KMS-11 (cell line): ENCODE measurements at regions not wholly inside any gene's neighbourhood (a gene's known extent, or its start where the extent isn't known, plus 50 kb on each side); places are given as distances from the start of the nearest gene placed in this dataset.

ENCODE experiments used
- H2AFZ ChIP-seq: fragments of 200-600 bp; sonication (generic); 2 replicates; pipeline ENCODE4 v1.6.1; 2016; ENCODE audit warnings: antibody characterized with exemption, mixed run types, low read depth
- H3K27ac ChIP-seq: fragments of 200-600 bp; sonication (generic); 2 replicates; pipeline ENCODE4 v1.6.1; 2016; ENCODE audit warnings: mild to moderate bottlenecking, mixed run types
- H3K27me3 ChIP-seq: fragments of 200-600 bp; sonication (generic); 2 replicates; pipeline ENCODE4 v1.6.1; 2017; ENCODE audit warnings: mild to moderate bottlenecking, low read depth, mixed run types, moderate library complexity; ENCODE audit not compliant: insufficient read depth
- H3K36me3 ChIP-seq: fragments of 200-600 bp; sonication (generic); 2 replicates; pipeline ENCODE4 v1.6.1; 2017; ENCODE audit warnings: mild to moderate bottlenecking, mixed run types; ENCODE audit not compliant: insufficient read depth
- H3K4me1 ChIP-seq: fragments of 200-600 bp; sonication (generic); 2 replicates; pipeline ENCODE4 v1.6.1; 2016; ENCODE audit warnings: mild to moderate bottlenecking, low read depth, mixed run types; ENCODE audit not compliant: poor library complexity, severe bottlenecking
- H3K4me2 ChIP-seq: fragments of 200-600 bp; sonication (generic); 2 replicates; pipeline ENCODE4 v1.7.0; 2016; ENCODE audit warnings: mild to moderate bottlenecking, mixed run types
- H3K4me3 ChIP-seq: fragments of 200-600 bp; sonication (generic); IDR thresholded peaks from 2 replicates; pipeline ENCODE4 v1.6.1; 2017; ENCODE audit warnings: low read depth, low read length, mixed read lengths; ENCODE audit not compliant: insufficient read depth
- H3K79me2 ChIP-seq: fragments of 200-600 bp; sonication (generic); 2 replicates; pipeline ENCODE4 v1.6.1; 2016; ENCODE audit warnings: low read depth, mixed run types; ENCODE audit not compliant: insufficient read depth
- H3K9ac ChIP-seq: fragments of 200-600 bp; sonication (generic); 2 replicates; pipeline ENCODE4 v1.6.1; 2016; ENCODE audit warnings: mild to moderate bottlenecking, mixed run types
- H4K20me1 ChIP-seq: fragments of 200-600 bp; sonication (generic); 2 replicates; pipeline ENCODE4 v1.6.1; 2016; ENCODE audit warnings: mild to moderate bottlenecking, mixed run types; ENCODE audit not compliant: insufficient read depth
- CTCF ChIP-seq: fragments of 200-600 bp; sonication (generic); conservative IDR thresholded peaks from 2 replicates; pipeline ENCODE4 v1.6.1; 2017; ENCODE audit warnings: low read depth, mild to moderate bottlenecking, antibody characterized with exemption, low read length, moderate library complexity, mixed read lengths

- no peak overlapping the region for H3K27ac ChIP-seq
- H3K4me3 ChIP-seq = no peak overlapping the region
- H2AFZ ChIP-seq = no peak overlapping the region
- peaks cover 5% of the 10 kb centered on the region; the same call in 1 of the 2 replicates for H3K27me3 ChIP-seq
- H3K4me1 ChIP-seq = no peaks in the 10 kb centered on the region
- H3K9ac ChIP-seq = no peak overlapping the region
- no peaks in the 10 kb centered on the region for H4K20me1 ChIP-seq
- H3K4me2 ChIP-seq = no peak overlapping the region
- H3K79me2 ChIP-seq = no peaks in the 10 kb centered on the region
- TF ChIP-seq CTCF = no peak
- H3K36me3 ChIP-seq = no peaks in the 10 kb centered on the region
Measured at GRCh38 chr2:239729151-239729550, 296.0 kb downstream of the NDUFA10 start.

GRCh38 chr2:239728751-239729150 lies 296.4 kb downstream of the NDUFA10 start:
- no peaks in the 10 kb centered on the region for H4K20me1 ChIP-seq
- H3K4me2 ChIP-seq = no peak overlapping the region
- no peaks in the 10 kb centered on the region for H3K79me2 ChIP-seq
- no peak overlapping the region for H3K9ac ChIP-seq
- H3K36me3 ChIP-seq = no peaks in the 10 kb centered on the region
- H3K4me1 ChIP-seq = no peaks in the 10 kb centered on the region
- no peak overlapping the region for H3K4me3 ChIP-seq
- no peak overlapping the region for H3K27ac ChIP-seq
- peaks cover 5% of the 10 kb centered on the region; the same call in 1 of the 2 replicates for H3K27me3 ChIP-seq
- no peak for TF ChIP-seq CTCF
- H2AFZ ChIP-seq = no peak overlapping the region

GRCh38 chr2:239727776-239728600 lies 297.2 kb downstream of the NDUFA10 start:
- H2AFZ ChIP-seq = no peak overlapping the region
- no peak for TF ChIP-seq CTCF
- H3K4me3 ChIP-seq = no peak overlapping the region
- H3K36me3 ChIP-seq = no peaks in the 10 kb centered on the region
- H4K20me1 ChIP-seq = no peaks in the 10 kb centered on the region
- no peak overlapping the region for H3K27ac ChIP-seq
- no peaks in the 10 kb centered on the region for H3K79me2 ChIP-seq
- no peak overlapping the region for H3K9ac ChIP-seq
- no peak overlapping the region for H3K4me2 ChIP-seq
- H3K4me1 ChIP-seq = no peaks in the 10 kb centered on the region
- peaks cover 5% of the 10 kb centered on the region; the same call in 1 of the 2 replicates for H3K27me3 ChIP-seq

- H3K36me3 ChIP-seq = no peaks in the 10 kb centered on the region
- no peak overlapping the region for H3K4me3 ChIP-seq
- H3K4me2 ChIP-seq = no peak overlapping the region
- no peaks in the 10 kb centered on the region for H4K20me1 ChIP-seq
- H3K27ac ChIP-seq = no peak overlapping the region
- H3K9ac ChIP-seq = no peak overlapping the region
- H3K79me2 ChIP-seq = no peaks in the 10 kb centered on the region
- H3K27me3 ChIP-seq = peaks cover 5% of the 10 kb centered on the region; the same call in 1 of the 2 replicates
- H3K4me1 ChIP-seq = no peaks in the 10 kb centered on the region
- TF ChIP-seq CTCF = no peak
- no peak overlapping the region for H2AFZ ChIP-seq
Measured at GRCh38 chr2:239727182-239727775, 297.9 kb downstream of the NDUFA10 start.
